Spleen (tissue), 7 donors: ENCODE measurements at regions not wholly inside any gene's neighbourhood (a gene's known extent, or its start where the extent isn't known, plus 50 kb on each side); places are given as distances from the start of the nearest gene placed in this dataset.

Source experiments
- CTCF ChIP-seq, 11 experiments: fragments of 200-600 bp in 7 of 11; fragments of 450-650 bp in 4 of 11; sonication (generic) in 4 of 11; IDR thresholded peaks in 8 of 11; conservative IDR thresholded peaks in 3 of 11; 1 replicate in 7 of 11; 2 replicates in 4 of 11; pipeline versions ENCODE4 v1.4.0 to v1.8.0; 2016 to 2021; ENCODE audit warnings: antibody characterized with exemption in 11 of 11, inconsistent platforms in 4 of 11, mild to moderate bottlenecking in 1 of 11
- POLR2A ChIP-seq, 3 donors: fragments of 450-650 bp; IDR thresholded peaks; one replicate each; pipeline ENCODE4 v1.5.1; 2017; ENCODE audit warnings: antibody characterized with exemption in 3 of 3, mild to moderate bottlenecking in 1 of 3
- donor health status: DM: no; HTN: no; CAD: no; lungs with moderate emphysema.
- donor health status: DM: no; HTN: no; CAD: no.
- donor health status: DM: no; HTN: no; CAD: no.

GRCh38 chr21:40926238-40926637, 79.3 kb upstream of the DSCAM start:
- TF ChIP-seq POLR2A (IDR thresholded peaks at IDR 0.05) (no peak), CTCF (IDR thresholded peaks at IDR 0.05 in 8 of 11, conservative IDR thresholded peaks at IDR 0.05 in 3 of 11) (no peak)
